GM12864 (cell line): ENCODE measurements at regions not wholly inside any gene's neighbourhood (a gene's known extent, or its start where the extent isn't known, plus 50 kb on each side); places are given as distances from the start of the nearest gene placed in this dataset.

Source experiments
- DNase-seq: peaks from one replicate; pipeline ENCODE4 v3.0.0-alpha.2; 2011; ENCODE audit warnings: low read depth
- H3K4me3 ChIP-seq: 2 replicates; pipeline ENCODE4 v1.5.1; 2011; ENCODE audit warnings: mild to moderate bottlenecking, low read depth, low read length, control low read depth
- CTCF ChIP-seq: IDR thresholded peaks from 2 replicates; pipeline ENCODE4 v1.5.1; 2011; ENCODE audit warnings: low read depth, mild to moderate bottlenecking, moderate library complexity, low read length, control low read depth, inconsistent platforms; ENCODE audit errors: missing control alignments

GRCh38 chr11:122393209-122393860, 262.2 kb upstream of the UBASH3B start:
- TF ChIP-seq CTCF = no peak
- no peak for DNase-seq
- H3K4me3 ChIP-seq = no peak overlapping the region

DNA sequence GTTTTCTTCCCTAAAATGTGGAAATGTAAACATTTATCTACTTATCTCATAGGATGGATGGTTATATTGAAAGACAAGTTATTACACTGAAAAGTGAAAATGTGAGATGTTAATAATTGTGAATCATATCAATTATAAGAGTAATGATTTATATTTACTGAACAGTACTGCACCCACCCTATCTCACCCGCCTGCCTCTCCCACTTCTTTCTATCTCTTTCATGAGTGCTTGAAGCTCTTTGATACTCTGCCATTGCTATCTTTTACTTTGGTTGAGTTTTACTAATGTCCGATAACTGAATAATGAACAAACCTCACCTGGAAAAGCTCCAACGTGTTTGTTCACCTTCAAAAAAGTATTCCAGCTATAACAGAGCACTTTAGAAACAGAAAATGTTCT, 263.0 kb upstream of the UBASH3B start:
- no peak overlapping the region for H3K4me3 ChIP-seq
- DNase-seq = no peak
- no peak for TF ChIP-seq CTCF

DNA sequence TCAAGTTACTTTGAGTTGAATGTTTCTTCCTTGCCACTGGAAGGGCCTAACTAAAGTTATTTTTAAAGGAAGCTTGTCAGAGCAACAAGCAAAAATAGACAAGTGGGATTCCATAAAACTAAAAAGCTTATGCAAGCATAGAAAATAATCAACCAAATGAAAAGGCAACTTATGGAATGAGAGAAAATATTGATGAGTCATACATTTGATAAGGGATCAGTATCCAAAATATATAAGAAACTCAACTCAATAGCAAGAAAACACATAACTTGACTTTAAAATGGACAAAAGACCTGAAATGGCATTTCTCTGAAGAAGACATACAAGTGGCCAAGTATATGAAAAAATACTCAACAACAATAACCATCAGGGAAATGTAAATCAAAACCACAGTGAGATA, 264.5 kb upstream of the UBASH3B start:
- H3K4me3 ChIP-seq = no peak overlapping the region
- no peak for DNase-seq
- no peak for TF ChIP-seq CTCF

DNA sequence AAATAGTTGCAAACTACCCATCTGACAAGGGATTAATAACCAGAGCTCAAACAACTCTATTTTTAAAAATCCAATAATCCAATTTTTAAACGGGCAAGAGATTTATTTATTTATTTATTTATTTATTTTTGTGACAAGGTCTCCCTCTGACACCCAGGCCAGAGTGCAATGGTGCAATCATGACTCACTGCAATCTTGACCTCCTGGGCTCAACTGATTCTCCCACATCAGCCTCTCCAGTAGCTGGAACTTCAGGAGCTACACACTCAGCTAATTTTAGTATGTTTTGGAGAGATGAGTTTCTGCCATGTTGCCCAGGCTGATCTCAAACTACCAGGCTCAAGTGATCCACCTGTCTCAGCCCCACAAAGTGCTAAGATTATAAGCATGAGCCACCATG, 267.2 kb upstream of the BLID start:
- TF ChIP-seq CTCF = no peak
- no peak for DNase-seq
- no peak overlapping the region for H3K4me3 ChIP-seq

- no peak overlapping the region for H3K4me3 ChIP-seq
- no peak for DNase-seq
- no peak for TF ChIP-seq CTCF
Observed at GRCh38 chr11:122375687-122376399, 259.8 kb upstream of the BLID start.

DNA sequence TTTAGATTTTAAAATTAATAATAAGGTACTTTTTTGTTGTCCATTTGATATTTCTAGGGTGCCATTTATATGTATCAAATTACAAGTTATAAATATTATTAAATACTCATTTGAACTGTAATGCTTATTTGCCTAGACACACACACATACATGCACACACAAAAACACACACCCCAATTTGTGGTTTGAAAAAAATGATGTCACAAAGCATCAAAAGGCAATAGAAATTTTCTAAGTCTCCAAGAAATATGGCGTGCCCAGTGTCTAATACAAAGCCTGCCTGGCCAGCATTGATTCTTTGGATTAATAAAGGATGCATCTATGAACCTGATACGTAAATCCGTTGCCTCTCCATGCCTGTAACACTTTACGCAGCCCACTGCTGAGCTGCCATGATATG, 252.8 kb upstream of the BLID start:
- no peak for TF ChIP-seq CTCF
- no peak overlapping the region for H3K4me3 ChIP-seq
- DNase-seq = no peak

DNA sequence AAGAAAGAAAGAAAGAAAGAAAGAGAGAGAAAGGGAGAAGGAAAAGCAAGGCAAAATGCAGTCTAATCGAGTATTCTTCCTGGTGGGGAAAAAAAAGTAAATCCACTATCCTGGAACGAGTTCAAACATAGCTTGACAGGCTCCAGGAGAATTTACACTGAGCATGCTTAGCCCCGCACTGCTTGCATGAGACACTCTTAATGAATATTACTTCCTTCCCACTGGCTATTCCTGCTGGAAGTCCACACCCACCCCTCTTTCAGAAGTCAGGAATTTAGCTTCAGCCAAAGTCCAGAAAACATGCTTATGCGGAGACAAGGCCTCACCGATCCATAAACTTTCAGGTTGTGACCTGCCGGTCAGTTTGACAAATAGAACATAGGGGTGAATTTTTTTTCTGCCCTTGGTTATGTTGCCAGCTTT, 251.8 kb upstream of the BLID start:
- no peak for TF ChIP-seq CTCF
- DNase-seq = no peak
- H3K4me3 ChIP-seq = no peak overlapping the region
